ENCODE measurements at regions not wholly inside any gene's neighbourhood (a gene's known extent, or its start where the extent isn't known, plus 50 kb on each side); places are given as distances from the start of the nearest gene placed in this dataset.

DNA sequence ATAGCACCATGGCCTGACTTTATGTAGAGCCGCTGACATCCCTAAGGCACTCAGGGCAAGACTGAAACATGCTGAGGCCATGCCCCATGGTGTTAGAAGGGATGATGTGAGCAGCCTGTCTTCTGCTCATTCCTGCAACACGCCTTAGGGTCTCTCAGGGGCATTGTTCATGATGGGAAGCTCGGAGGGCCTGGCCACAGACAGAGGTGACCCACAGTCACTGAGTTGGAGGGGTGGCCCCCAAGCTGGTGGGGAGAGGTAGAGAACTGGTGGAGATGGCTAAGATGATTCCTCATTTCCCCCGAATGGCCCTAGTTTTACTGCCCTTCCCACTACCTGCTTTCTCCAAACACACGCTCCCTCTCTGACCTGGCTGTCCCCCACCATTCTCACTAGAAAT is 135.2 kb downstream of the BARX1 start:
- H3K27me3 ChIP-seq (replicated peaks; ENCODE audit: insufficient read depth, low read depth, low read length, poor library complexity): peaks cover 11% of the 10 kb centered on the region
- no peak overlapping the region for H3K27ac ChIP-seq (ENCODE audit: low read depth, low read length, poor library complexity, severe bottlenecking)
- H3K36me3 ChIP-seq (ENCODE audit: insufficient read depth, low read length, poor library complexity, severe bottlenecking): no peaks in the 10 kb centered on the region
- no peak for DNase-seq (ENCODE audit: low spot score)
- intact Hi-C loops (cut with micrococcal nuclease; ENCODE audit: unreplicated experiment): loop anchor here (5.0 kb wide), 1 partner anchor 142 kb away; no protein-coding TSS in a partner anchor
- no peak for TF ChIP-seq EZH2 (IDR thresholded peaks at IDR 0.05; ENCODE audit: borderline replicate concordance, low read depth, low read length, poor library complexity, severe bottlenecking)
- TF ChIP-seq CTCF (conservative IDR thresholded peaks at IDR 0.05; ENCODE audit: low read depth, low read length): no peak
- no peaks in the 10 kb centered on the region for H3K9me3 ChIP-seq (ENCODE audit: low read depth, low read length, poor library complexity, severe bottlenecking)
- H3K4me1 ChIP-seq (ENCODE audit: insufficient read depth, low read length, poor library complexity, severe bottlenecking): no peaks in the 10 kb centered on the region
- H3K4me3 ChIP-seq (ENCODE audit: low read depth, low read length, poor library complexity, severe bottlenecking): no peak overlapping the region
- CTCF ChIA-PET: no interaction called here
- POLR2A ChIA-PET (ENCODE audit: low non-redundant PET): no interaction called here
- no TSS peak for BruUV-seq (replicated peaks)

DNA sequence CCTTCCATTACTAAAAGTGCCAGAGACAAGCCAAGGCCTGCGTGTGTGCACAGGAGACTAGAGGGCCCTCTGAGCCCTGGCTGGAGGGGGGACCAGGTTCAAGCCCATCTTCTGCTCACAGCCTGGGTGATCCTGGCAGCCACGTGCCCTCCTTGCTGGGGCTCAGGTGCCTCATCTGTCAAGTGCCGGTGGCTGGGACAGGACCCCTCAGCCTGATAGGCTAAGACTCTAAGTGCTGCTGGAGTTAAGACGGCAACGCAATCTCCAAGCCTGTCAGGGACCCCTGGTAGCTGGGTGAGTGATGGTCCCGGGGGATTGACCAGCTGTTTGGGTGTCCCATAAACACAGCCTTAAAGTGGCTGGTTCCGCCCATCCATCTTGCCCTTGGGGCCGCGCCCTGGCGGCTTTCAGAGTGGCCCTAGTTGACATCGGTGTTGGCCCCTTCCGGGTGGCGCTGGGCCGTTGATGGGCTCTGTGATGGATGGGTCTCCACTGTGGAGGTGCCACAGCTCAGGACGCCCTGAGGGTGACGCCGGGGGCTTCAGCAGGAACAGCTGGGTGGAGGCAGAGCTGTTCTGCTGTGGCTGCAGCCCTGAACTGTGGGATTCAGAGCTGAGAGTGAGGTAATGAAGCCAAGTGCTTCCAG is 136.2 kb downstream of the BARX1 start:
- POLR2A ChIA-PET (ENCODE audit: low non-redundant PET): no interaction called here
- BruUV-seq (replicated peaks): no TSS peak
- Histone ChIP-seq H3K27ac (ENCODE audit: low read depth, low read length, poor library complexity, severe bottlenecking) (no peak overlapping the region), H3K4me1 (ENCODE audit: insufficient read depth, low read length, poor library complexity, severe bottlenecking) (no peaks in the 10 kb centered on the region), H3K4me3 (ENCODE audit: low read depth, low read length, poor library complexity, severe bottlenecking) (no peak overlapping the region), H3K36me3 (ENCODE audit: insufficient read depth, low read length, poor library complexity, severe bottlenecking) (no peaks in the 10 kb centered on the region), H3K9me3 (ENCODE audit: low read depth, low read length, poor library complexity, severe bottlenecking) (no peaks in the 10 kb centered on the region), H3K27me3 (replicated peaks; ENCODE audit: insufficient read depth, low read depth, low read length, poor library complexity) (peaks cover 11% of the 10 kb centered on the region)
- intact Hi-C loops (cut with micrococcal nuclease; ENCODE audit: unreplicated experiment): no loop called here
- TF ChIP-seq CTCF (conservative IDR thresholded peaks at IDR 0.05; ENCODE audit: low read depth, low read length): no peak
- no peak for TF ChIP-seq EZH2 (IDR thresholded peaks at IDR 0.05; ENCODE audit: borderline replicate concordance, low read depth, low read length, poor library complexity, severe bottlenecking)
- CTCF ChIA-PET: no interaction called here
- no peak for DNase-seq (ENCODE audit: low spot score)

DNA sequence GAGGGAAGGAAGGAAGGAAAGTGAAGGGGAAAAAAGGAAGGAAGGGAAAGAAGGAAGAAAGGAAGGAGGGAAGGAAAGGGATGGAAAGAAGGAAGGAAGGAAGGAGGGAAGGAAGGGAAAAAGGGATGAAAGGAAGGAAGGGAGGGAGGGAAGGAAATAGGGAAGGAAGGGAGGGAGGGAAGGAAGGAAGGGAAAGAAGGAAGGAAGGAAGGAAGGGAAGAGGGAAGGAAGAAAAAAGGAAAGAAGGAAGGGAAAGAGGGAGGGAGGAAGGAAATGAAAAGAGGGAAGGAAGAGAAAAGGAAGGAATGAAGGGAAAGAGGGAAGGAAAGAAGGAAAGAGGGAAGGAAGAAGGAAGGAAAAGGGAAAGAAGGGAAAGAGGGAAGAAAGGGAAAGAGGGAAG is 136.9 kb downstream of the BARX1 start:
- no peak overlapping the region for H3K4me3 ChIP-seq (ENCODE audit: low read depth, low read length, poor library complexity, severe bottlenecking)
- H3K27ac ChIP-seq (ENCODE audit: low read depth, low read length, poor library complexity, severe bottlenecking): no peak overlapping the region
- no peaks in the 10 kb centered on the region for H3K9me3 ChIP-seq (ENCODE audit: low read depth, low read length, poor library complexity, severe bottlenecking)
- H3K27me3 ChIP-seq (replicated peaks; ENCODE audit: insufficient read depth, low read depth, low read length, poor library complexity): peaks cover 11% of the 10 kb centered on the region
- intact Hi-C loops (cut with micrococcal nuclease; ENCODE audit: unreplicated experiment): no loop called here
- CTCF ChIA-PET: no interaction called here
- POLR2A ChIA-PET (ENCODE audit: low non-redundant PET): no interaction called here
- no peaks in the 10 kb centered on the region for H3K4me1 ChIP-seq (ENCODE audit: insufficient read depth, low read length, poor library complexity, severe bottlenecking)
- TF ChIP-seq CTCF (conservative IDR thresholded peaks at IDR 0.05; ENCODE audit: low read depth, low read length) (no peak), EZH2 (IDR thresholded peaks at IDR 0.05; ENCODE audit: borderline replicate concordance, low read depth, low read length, poor library complexity, severe bottlenecking) (no peak)
- DNase-seq (ENCODE audit: low spot score): no peak
- H3K36me3 ChIP-seq (ENCODE audit: insufficient read depth, low read length, poor library complexity, severe bottlenecking): no peaks in the 10 kb centered on the region
- no TSS peak for BruUV-seq (replicated peaks)

Data from A673 (cell line).